ENCODE measurements at regions not wholly inside any gene's neighbourhood (a gene's known extent, or its start where the extent isn't known, plus 50 kb on each side); places are given as distances from the start of the nearest gene placed in this dataset.

DNA sequence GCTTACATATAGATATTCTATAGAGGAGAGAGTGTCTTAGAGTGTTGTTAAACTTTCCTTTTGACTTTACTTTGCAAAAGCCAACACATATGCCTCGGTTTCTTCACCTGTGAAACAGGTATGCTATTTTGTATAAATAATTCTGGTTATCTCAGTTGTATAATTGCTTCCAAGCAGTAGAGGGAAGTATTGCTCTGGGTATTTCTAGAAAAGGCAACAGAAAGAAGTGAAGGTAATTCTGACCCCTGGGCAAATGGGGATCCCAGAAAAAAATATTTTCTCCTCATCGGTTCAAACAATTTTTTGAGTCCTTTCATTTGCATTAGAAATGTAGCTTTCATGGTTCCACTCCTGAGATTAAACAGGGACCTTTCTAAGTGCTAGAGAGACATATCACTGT is 216.5 kb upstream of the SEMA6D start:
- Mint-ChIP-seq H3K36me3 (ENCODE audit: low read depth) (no peaks in the 10 kb centered on the region), H3K27me3 (ENCODE audit: insufficient read depth) (no peaks in the 10 kb centered on the region), H3K4me1 (peaks cover 6% of the 10 kb centered on the region), H3K9me3 (no peaks in the 10 kb centered on the region), H3K27ac (no peak overlapping the region), H3K4me3 (no peak overlapping the region)
- H3K9ac ChIP-seq (ENCODE audit: extremely low read depth, low read length, poor library complexity, severe bottlenecking) = no peak overlapping the region
- no peaks in the 10 kb centered on the region for H3K9me3 ChIP-seq (ENCODE audit: control insufficient read depth, low read length)
- H3K4me3 ChIP-seq (ENCODE audit: low read length) = no peak overlapping the region
- DNase-seq = no peak
- TF ChIP-seq, protein P1, sequence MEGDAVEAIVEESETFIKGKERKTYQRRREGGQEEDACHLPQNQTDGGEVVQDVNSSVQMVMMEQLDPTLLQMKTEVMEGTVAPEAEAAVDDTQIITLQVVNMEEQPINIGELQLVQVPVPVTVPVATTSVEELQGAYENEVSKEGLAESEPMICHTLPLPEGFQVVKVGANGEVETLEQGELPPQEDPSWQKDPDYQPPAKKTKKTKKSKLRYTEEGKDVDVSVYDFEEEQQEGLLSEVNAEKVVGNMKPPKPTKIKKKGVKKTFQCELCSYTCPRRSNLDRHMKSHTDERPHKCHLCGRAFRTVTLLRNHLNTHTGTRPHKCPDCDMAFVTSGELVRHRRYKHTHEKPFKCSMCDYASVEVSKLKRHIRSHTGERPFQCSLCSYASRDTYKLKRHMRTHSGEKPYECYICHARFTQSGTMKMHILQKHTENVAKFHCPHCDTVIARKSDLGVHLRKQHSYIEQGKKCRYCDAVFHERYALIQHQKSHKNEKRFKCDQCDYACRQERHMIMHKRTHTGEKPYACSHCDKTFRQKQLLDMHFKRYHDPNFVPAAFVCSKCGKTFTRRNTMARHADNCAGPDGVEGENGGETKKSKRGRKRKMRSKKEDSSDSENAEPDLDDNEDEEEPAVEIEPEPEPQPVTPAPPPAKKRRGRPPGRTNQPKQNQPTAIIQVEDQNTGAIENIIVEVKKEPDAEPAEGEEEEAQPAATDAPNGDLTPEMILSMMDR (conservative IDR thresholded peaks at IDR 0.05) = peak; percentile 42
- no peaks in the 10 kb centered on the region for H3K36me3 ChIP-seq (ENCODE audit: control insufficient read depth, insufficient read depth, low read length)
- H3K4me1 ChIP-seq (ENCODE audit: control insufficient read depth, insufficient read depth, low read length) = peaks cover 7% of the 10 kb centered on the region
- peaks cover 6% of the 10 kb centered on the region for H3K27me3 ChIP-seq (ENCODE audit: control insufficient read depth, insufficient read depth, low read length, poor library complexity, severe bottlenecking)
- WGBS, 2 experiments (ENCODE audit: insufficient coverage in 1 of 2, insufficient read length in 1 of 2) = 75 to 97% methylated on average over 2 of the region's 2 CpGs
- H3K27ac ChIP-seq (ENCODE audit: low read depth, low read length) = no peak overlapping the region

DNA sequence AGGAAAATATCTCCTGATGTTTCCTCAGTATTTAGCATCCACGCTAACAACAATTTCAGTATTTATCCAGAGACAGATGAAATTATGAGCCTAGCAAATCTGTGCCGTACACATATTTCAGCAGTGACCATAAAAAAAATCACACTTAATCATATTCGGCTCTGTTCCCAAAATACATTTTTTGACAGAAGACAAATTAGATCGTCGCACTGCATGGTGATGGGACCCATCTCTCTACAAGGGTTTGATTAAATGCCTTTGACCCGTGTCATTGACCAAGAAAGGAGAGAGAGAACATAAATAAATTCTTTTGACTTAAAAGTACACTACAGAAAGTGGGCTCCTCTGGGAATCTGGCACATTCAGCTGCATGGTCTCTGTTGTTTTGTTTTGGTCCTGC is 215.3 kb upstream of the SEMA6D start:
- TF ChIP-seq, protein P1 (conservative IDR thresholded peaks at IDR 0.05) = no peak
- no peak for DNase-seq
- Histone ChIP-seq H3K4me1 (ENCODE audit: control insufficient read depth, insufficient read depth, low read length) (peaks cover 7% of the 10 kb centered on the region), H3K27ac (ENCODE audit: low read depth, low read length) (no peak overlapping the region), H3K9ac (ENCODE audit: extremely low read depth, low read length, poor library complexity, severe bottlenecking) (no peak overlapping the region), H3K4me3 (ENCODE audit: low read length) (no peak overlapping the region), H3K9me3 (ENCODE audit: control insufficient read depth, low read length) (no peaks in the 10 kb centered on the region), H3K27me3 (ENCODE audit: control insufficient read depth, insufficient read depth, low read length, poor library complexity, severe bottlenecking) (peaks cover 6% of the 10 kb centered on the region), H3K36me3 (ENCODE audit: control insufficient read depth, insufficient read depth, low read length) (no peaks in the 10 kb centered on the region)
- H3K4me1 Mint-ChIP-seq = peaks cover 6% of the 10 kb centered on the region
- no peak overlapping the region for H3K4me3 Mint-ChIP-seq
- no peaks in the 10 kb centered on the region for H3K27me3 Mint-ChIP-seq (ENCODE audit: insufficient read depth)
- H3K9me3 Mint-ChIP-seq = no peaks in the 10 kb centered on the region
- H3K27ac Mint-ChIP-seq = no peak overlapping the region
- no peaks in the 10 kb centered on the region for H3K36me3 Mint-ChIP-seq (ENCODE audit: low read depth)
- WGBS, 2 experiments (ENCODE audit: insufficient coverage in 1 of 2, insufficient read length in 1 of 2) = 96 to 97% methylated on average over 3 to 6 of the region's 6 CpGs

DNA sequence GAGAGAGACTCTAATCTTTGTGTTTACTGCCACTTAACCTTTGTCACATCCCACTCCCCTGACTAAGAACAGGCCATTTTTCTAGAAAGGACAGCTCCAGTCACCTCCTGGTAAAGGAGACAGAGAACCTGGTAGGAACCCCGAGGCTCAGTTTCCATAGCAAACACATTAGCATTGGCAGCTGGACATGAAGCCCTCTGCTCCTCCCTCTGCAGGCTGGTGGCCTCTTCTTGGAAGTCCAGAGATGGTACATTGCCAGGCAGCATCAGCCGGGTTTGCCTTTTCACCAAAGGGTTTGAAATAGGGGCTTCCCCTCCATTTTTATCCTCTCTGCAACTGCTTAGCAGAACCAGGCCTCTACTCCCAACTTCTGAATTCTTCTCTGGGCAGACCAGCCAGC is 213.4 kb upstream of the SEMA6D start:
- H3K27ac Mint-ChIP-seq = no peak overlapping the region
- H3K4me1 ChIP-seq (ENCODE audit: control insufficient read depth, insufficient read depth, low read length) = peaks cover 7% of the 10 kb centered on the region
- H3K9me3 ChIP-seq (ENCODE audit: control insufficient read depth, low read length) = no peaks in the 10 kb centered on the region
- no peak for DNase-seq
- H3K9ac ChIP-seq (ENCODE audit: extremely low read depth, low read length, poor library complexity, severe bottlenecking) = no peak overlapping the region
- H3K27ac ChIP-seq (ENCODE audit: low read depth, low read length) = no peak overlapping the region
- no peaks in the 10 kb centered on the region for H3K9me3 Mint-ChIP-seq
- H3K4me1 Mint-ChIP-seq = peaks cover 6% of the 10 kb centered on the region
- H3K4me3 Mint-ChIP-seq = no peak overlapping the region
- WGBS, 2 experiments (ENCODE audit: insufficient coverage in 1 of 2, insufficient read length in 1 of 2) = 85 to 86% methylated on average over 2 of the region's 2 CpGs
- no peaks in the 10 kb centered on the region for H3K27me3 ChIP-seq (ENCODE audit: control insufficient read depth, insufficient read depth, low read length, poor library complexity, severe bottlenecking)
- H3K36me3 ChIP-seq (ENCODE audit: control insufficient read depth, insufficient read depth, low read length) = no peaks in the 10 kb centered on the region
- TF ChIP-seq, protein P1 (conservative IDR thresholded peaks at IDR 0.05) = no peak
- H3K36me3 Mint-ChIP-seq (ENCODE audit: low read depth) = no peaks in the 10 kb centered on the region
- no peaks in the 10 kb centered on the region for H3K27me3 Mint-ChIP-seq (ENCODE audit: insufficient read depth)
- H3K4me3 ChIP-seq (ENCODE audit: low read length) = no peak overlapping the region
